GM12891 (cell line): ENCODE measurements at regions not wholly inside any gene's neighbourhood (a gene's known extent, or its start where the extent isn't known, plus 50 kb on each side); places are given as distances from the start of the nearest gene placed in this dataset.

ENCODE experiments used
- PAX5 ChIP-seq: IDR thresholded peaks from 2 replicates; pipeline ENCODE4 v1.6.1; 2011; ENCODE audit warnings: low read length, moderate library complexity, mild to moderate bottlenecking; ENCODE audit not compliant: insufficient read depth, severe bottlenecking
- POLR2A ChIP-seq: IDR thresholded peaks from 2 replicates; pipeline ENCODE4 v1.6.1; 2011; ENCODE audit warnings: low read depth, low read length, control low read depth
- POLR2AphosphoS5 ChIP-seq: IDR thresholded peaks from 2 replicates; pipeline ENCODE4 v1.6.1; 2011; ENCODE audit warnings: low read depth, low read length, control low read depth
- TAF1 ChIP-seq: IDR thresholded peaks from 2 replicates; pipeline ENCODE4 v1.6.1; 2011; ENCODE audit warnings: low read depth, low read length, control low read depth

DNA sequence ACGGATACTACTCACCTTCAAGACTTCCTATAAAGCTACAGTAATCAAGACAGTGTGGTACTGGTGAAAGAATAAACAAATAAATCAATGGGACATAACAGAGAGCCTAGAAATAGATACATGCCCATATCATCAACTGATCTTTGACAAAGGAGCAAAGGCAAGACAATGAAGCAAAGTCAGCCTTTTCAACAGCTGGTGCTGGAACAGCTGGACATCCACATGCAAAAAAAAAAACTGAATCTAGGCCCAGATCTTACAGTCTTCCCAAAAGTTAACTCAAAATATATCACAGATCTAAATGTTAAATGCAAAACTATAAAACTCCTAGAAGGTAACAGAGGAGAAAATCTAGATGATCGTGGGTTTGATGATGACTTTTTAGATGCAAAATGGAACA lies 170.3 kb downstream of the MIS18A start:
- no peak for TF ChIP-seq POLR2AphosphoS5
- TF ChIP-seq POLR2A, result no peak
- no peak for TF ChIP-seq PAX5
- no peak for TF ChIP-seq TAF1
